SK-N-SH (cell line): ENCODE measurements at regions not wholly inside any gene's neighbourhood (a gene's known extent, or its start where the extent isn't known, plus 50 kb on each side); places are given as distances from the start of the nearest gene placed in this dataset.
"Not testable (repeated sequence)": the region's sequence is repeated elsewhere in the genome, so short reads cannot be mapped to it uniquely, and the experiment has no call there.

Experiments
- CTCF ChIA-PET: fragments of 300-600, 350-600 bp; formaldehyde crosslinking; extraction: SDS; loops from one replicate; lab custom pipeline; 2021; lab: Yijun Ruan, JAX
- POLR2A ChIA-PET: fragments of 350-600 bp; sonication (Branson Sonifier 250); formaldehyde crosslinking; extraction: SDS; loops from one replicate; lab custom pipeline; 2020; ENCODE audit warnings: antibody characterized with exemption, inconsistent platforms; lab: Yijun Ruan, JAX
- DNase-seq: peaks from one replicate; pipeline ENCODE4 v3.0.0; 2012
- H2AFZ ChIP-seq: fragments of 200-600 bp; sonication (generic); 2 replicates; pipeline ENCODE4 v1.8.1; 2016; ENCODE audit warnings: antibody characterized with exemption, mild to moderate bottlenecking, low read depth
- H3F3A ChIP-seq: fragments of 200-600 bp; sonication (generic); replicated peaks from 2 replicates; pipeline ENCODE3; 2016; ENCODE audit warnings: antibody characterized with exemption, mild to moderate bottlenecking; ENCODE audit not compliant: insufficient read depth
- H3K27ac ChIP-seq, 2 experiments: fragments of 200-500 bp in 1 of 2; fragments of 200-600 bp in 1 of 2; sonication (Bioruptor generic) in 1 of 2; sonication (generic), shearing (Covaris generic) in 1 of 2; 2 replicates each; pipeline versions ENCODE4 v1.5.1 to v1.6.1; 2014 to 2016; ENCODE audit warnings: low read depth in 2 of 2, inconsistent platforms in 1 of 2, low read length in 1 of 2, mild to moderate bottlenecking in 1 of 2, mixed read lengths in 1 of 2
- H3K27me3 ChIP-seq: fragments of 200-600 bp; sonication (generic), shearing (Covaris generic); 2 replicates; pipeline ENCODE4 v1.6.1; 2016; ENCODE audit warnings: mixed run types; ENCODE audit not compliant: insufficient read depth
- H3K36me3 ChIP-seq, 2 experiments: fragments of 200-500 bp in 1 of 2; fragments of 200-600 bp in 1 of 2; sonication (Bioruptor generic) in 1 of 2; sonication (generic) in 1 of 2; replicated peaks in 1 of 2; 2 replicates each; pipeline versions ENCODE3 to v1.5.1; 2014 to 2016; ENCODE audit warnings: low read length in 1 of 2, mild to moderate bottlenecking in 1 of 2; ENCODE audit not compliant: insufficient read depth in 2 of 2, control insufficient read depth in 1 of 2
- H3K4me1 ChIP-seq, 2 experiments: fragments of 200-500 bp in 1 of 2; fragments of 200-600 bp in 1 of 2; sonication (Bioruptor generic) in 1 of 2; sonication (generic), shearing (Covaris generic) in 1 of 2; 2 replicates each; pipeline versions ENCODE4 v1.5.1 to v1.6.1; 2014 to 2016; ENCODE audit warnings: low read depth in 1 of 2, low read length in 1 of 2, mixed run types in 1 of 2; ENCODE audit not compliant: insufficient read depth in 2 of 2, control insufficient read depth in 1 of 2
- H3K4me2 ChIP-seq: fragments of 200-600 bp; sonication (generic), shearing (Covaris generic); 2 replicates; pipeline ENCODE4 v1.6.1; 2017; ENCODE audit warnings: mixed run types
- H3K4me3 ChIP-seq, 2 experiments: fragments of 200-500 bp in 1 of 2; fragments of 200-600 bp in 1 of 2; sonication (Bioruptor generic) in 1 of 2; sonication (generic), shearing (Covaris generic) in 1 of 2; 2 replicates each; pipeline versions ENCODE4 v1.5.1 to v1.8.1; 2014 to 2016; ENCODE audit warnings: low read depth in 2 of 2, inconsistent platforms in 1 of 2, low read length in 1 of 2, mild to moderate bottlenecking in 1 of 2, mixed read lengths in 1 of 2, moderate library complexity in 1 of 2
- H3K79me2 ChIP-seq: fragments of 200-600 bp; sonication (generic); 2 replicates; pipeline ENCODE4 v1.8.1; 2017; ENCODE audit warnings: mild to moderate bottlenecking; ENCODE audit not compliant: insufficient read depth
- H3K9ac ChIP-seq: fragments of 200-600 bp; sonication (generic); 2 replicates; pipeline ENCODE4 v1.6.1; 2017; ENCODE audit warnings: mixed run types
- H3K9me2 ChIP-seq: fragments of 200-600 bp; sonication (generic); 2 replicates; pipeline ENCODE4 v1.6.1; 2017; ENCODE audit warnings: mixed run types
- H3K9me3 ChIP-seq: fragments of 200-600 bp; sonication (generic); 2 replicates; pipeline ENCODE4 v1.6.1; 2017; ENCODE audit warnings: mixed run types, mild to moderate bottlenecking, moderate library complexity
- H4K20me1 ChIP-seq: fragments of 200-600 bp; sonication (generic); 2 replicates; pipeline ENCODE4 v1.6.1; 2017; ENCODE audit warnings: mild to moderate bottlenecking, mixed run types; ENCODE audit not compliant: insufficient read depth
- EP300 ChIP-seq, 2 experiments: IDR thresholded peaks; 2 replicates each; pipeline versions ENCODE4 v1.4.0 to v1.6.1; 2012; ENCODE audit warnings: borderline replicate concordance in 1 of 2, low read depth in 1 of 2, low read length in 1 of 2
- FOXJ3 ChIP-seq: sonication (generic); formaldehyde crosslinking; IDR thresholded peaks from 2 replicates; pipeline ENCODE4 v1.5.1; 2020; ENCODE audit warnings: mild to moderate bottlenecking, missing genetic modification reagents
- FOXM1 ChIP-seq: IDR thresholded peaks from 2 replicates; pipeline ENCODE4 v1.4.0; 2012; ENCODE audit warnings: low read depth, mild to moderate bottlenecking
- IRF3 ChIP-seq: fragments of 150-350 bp; IDR thresholded peaks from 2 replicates; pipeline ENCODE4 v1.6.1; 2016; ENCODE audit warnings: mild to moderate bottlenecking, low read depth, low read length
- MAX ChIP-seq: IDR thresholded peaks from 2 replicates; pipeline ENCODE4 v1.4.0; 2012; ENCODE audit warnings: low read depth
- MEF2A ChIP-seq: IDR thresholded peaks from 2 replicates; pipeline ENCODE4 v1.4.0; 2012; ENCODE audit warnings: low read depth, borderline replicate concordance
- NFIC ChIP-seq: IDR thresholded peaks from 2 replicates; pipeline ENCODE4 v1.4.0; 2012; ENCODE audit warnings: borderline replicate concordance
- PBX3 ChIP-seq: IDR thresholded peaks from 2 replicates; pipeline ENCODE4; 2012
- POLR2AphosphoS5 ChIP-seq: IDR thresholded peaks from 2 replicates; pipeline ENCODE4 v1.6.1; 2012; ENCODE audit warnings: low read depth, low read length
- RAD21 ChIP-seq: IDR thresholded peaks from 2 replicates; pipeline ENCODE4 v1.6.1; 2012; ENCODE audit warnings: mild to moderate bottlenecking, low read length
- REST ChIP-seq: IDR thresholded peaks from 2 replicates; pipeline ENCODE4 v1.6.1; 2012; ENCODE audit warnings: mild to moderate bottlenecking, low read depth, low read length, moderate library complexity
- TEAD4 ChIP-seq: IDR thresholded peaks from 2 replicates; pipeline ENCODE4 v1.4.0; 2012; ENCODE audit warnings: mild to moderate bottlenecking, borderline replicate concordance; ENCODE audit not compliant: insufficient read depth
- YY1 ChIP-seq: IDR thresholded peaks from 2 replicates; pipeline ENCODE4 v1.4.0; 2012; ENCODE audit warnings: low read depth, mild to moderate bottlenecking
- ZBTB33 ChIP-seq: IDR thresholded peaks from 2 replicates; pipeline ENCODE4 v1.4.0; 2012; ENCODE audit warnings: low read depth, borderline replicate concordance
- WGBS: methylation state at CpG from one replicate; pipeline ENCODE4 v1.1.6; 2017; ENCODE audit warnings: low lambda C conversion rate; 5-methylcytosine and 5-hydroxymethylcytosine counted together

- Histone ChIP-seq H3K79me2 (no peaks in the 10 kb centered on the region), H3K27ac (no peak overlapping the region), H3K9me2 (no peaks in the 10 kb centered on the region), H3K9me3 (no peaks in the 10 kb centered on the region), H3K4me2 (no peak overlapping the region), H3K4me3 (no peak overlapping the region), H4K20me1 (no peaks in the 10 kb centered on the region), H3K27me3 (no peaks in the 10 kb centered on the region), H3K36me3 (no peaks in the 10 kb centered on the region), H3K4me1 (no peaks in the 10 kb centered on the region; a peak in 1 of 4 replicates), H2AFZ (no peak overlapping the region), H3K9ac (no peak overlapping the region), H3F3A (no peaks in the 10 kb centered on the region)
- ChIA-PET POLR2A (no interaction called here), CTCF (interaction anchor here (0.6 kb wide), 1 partner anchor 13 kb away, joined by 3 read pairs; no protein-coding TSS in a partner anchor)
- TF ChIP-seq PBX3 (no peak), RAD21 (no peak), REST (no peak), TEAD4 (no peak), MAX (no peak), IRF3 (no peak), NFIC (no peak), EP300 (IDR thresholded peaks at IDR 0.05; ENCODE audit: borderline replicate concordance in 1 of 2, low read depth in 1 of 2, low read length in 1 of 2) (no peak), YY1 (no peak), FOXM1 (no peak), MEF2A (no peak), FOXJ3 (CRISPR knock-in tag) (no peak), POLR2AphosphoS5 (no peak), ZBTB33 (no peak)
- WGBS: 28% methylated on average over 2 of the region's 2 CpGs
- no peak for DNase-seq
Measured at GRCh38 chr5:168142402-168142801, 149.0 kb upstream of the WWC1 start.

- H3K4me3 ChIP-seq, DNase-seq, H3K4me1 ChIP-seq, H3K9me3 ChIP-seq, H3K79me2 ChIP-seq, H2AFZ ChIP-seq, H3K36me3 ChIP-seq, H3K9me2 ChIP-seq, H3K27ac ChIP-seq, H3K9ac ChIP-seq, H3K4me2 ChIP-seq, CTCF ChIA-PET, H3F3A ChIP-seq, H4K20me1 ChIP-seq, H3K27me3 ChIP-seq, POLR2A ChIA-PET: not testable (repeated sequence)
- 69% methylated on average over 7 of the region's 7 CpGs for WGBS
Measured at GRCh38 chr5:168143521-168143920, 147.9 kb upstream of the WWC1 start.
